ENCODE measurements at regions not wholly inside any gene's neighbourhood (a gene's known extent, or its start where the extent isn't known, plus 50 kb on each side); places are given as distances from the start of the nearest gene placed in this dataset.
A peak's percentile ranks its signal among the peaks of the same experiment; 100 is the strongest.

GRCh38 chr4:22245294-22245693 lies 270.6 kb downstream of the ADGRA3 start:
- DNase-seq: no peak
- TF ChIP-seq CTCF (IDR thresholded peaks at IDR 0.05; ENCODE audit: partially characterized antibody, unreplicated experiment): no peak
- H3K36me3 Mint-ChIP-seq (ENCODE audit: unreplicated experiment): peaks cover 10% of the 10 kb centered on the region
- peaks cover 6% of the 10 kb centered on the region for H3K4me1 Mint-ChIP-seq (ENCODE audit: low read depth, unreplicated experiment)
- no peak overlapping the region for H3K27ac Mint-ChIP-seq (ENCODE audit: unreplicated experiment)
- no peaks in the 10 kb centered on the region for H3K27me3 Mint-ChIP-seq (ENCODE audit: unreplicated experiment)
- no peaks in the 10 kb centered on the region for H3K9me3 Mint-ChIP-seq (ENCODE audit: unreplicated experiment)
- H3K4me3 Mint-ChIP-seq (ENCODE audit: unreplicated experiment): no peak overlapping the region

GRCh38 chr4:22241415-22241814 lies 274.5 kb downstream of the ADGRA3 start:
- H3K4me3 Mint-ChIP-seq (ENCODE audit: unreplicated experiment): no peak overlapping the region
- DNase-seq: no peak
- H3K27ac Mint-ChIP-seq (ENCODE audit: unreplicated experiment): no peak overlapping the region
- H3K27me3 Mint-ChIP-seq (ENCODE audit: unreplicated experiment): no peaks in the 10 kb centered on the region
- H3K9me3 Mint-ChIP-seq (ENCODE audit: unreplicated experiment): peaks cover 3% of the 10 kb centered on the region
- TF ChIP-seq CTCF (IDR thresholded peaks at IDR 0.05; ENCODE audit: partially characterized antibody, unreplicated experiment): no peak
- H3K36me3 Mint-ChIP-seq (ENCODE audit: unreplicated experiment): no peaks in the 10 kb centered on the region
- H3K4me1 Mint-ChIP-seq (ENCODE audit: low read depth, unreplicated experiment): peaks cover 31% of the 10 kb centered on the region

GRCh38 chr4:22240814-22241213 lies 275.1 kb downstream of the ADGRA3 start:
- TF ChIP-seq CTCF (IDR thresholded peaks at IDR 0.05; ENCODE audit: partially characterized antibody, unreplicated experiment): no peak
- Mint-ChIP-seq H3K9me3 (ENCODE audit: unreplicated experiment) (peaks cover 9% of the 10 kb centered on the region), H3K36me3 (ENCODE audit: unreplicated experiment) (no peaks in the 10 kb centered on the region), H3K4me1 (ENCODE audit: low read depth, unreplicated experiment) (peaks cover 37% of the 10 kb centered on the region), H3K27me3 (ENCODE audit: unreplicated experiment) (peaks cover 5% of the 10 kb centered on the region), H3K27ac (ENCODE audit: unreplicated experiment) (no peak overlapping the region), H3K4me3 (ENCODE audit: unreplicated experiment) (no peak overlapping the region)
- DNase-seq: no peak

- peaks cover 14% of the 10 kb centered on the region for H3K9me3 Mint-ChIP-seq (ENCODE audit: unreplicated experiment)
- TF ChIP-seq CTCF (IDR thresholded peaks at IDR 0.05; ENCODE audit: partially characterized antibody, unreplicated experiment): no peak
- peaks cover 49% of the 10 kb centered on the region for H3K4me1 Mint-ChIP-seq (ENCODE audit: low read depth, unreplicated experiment)
- H3K36me3 Mint-ChIP-seq (ENCODE audit: unreplicated experiment): no peaks in the 10 kb centered on the region
- H3K27me3 Mint-ChIP-seq (ENCODE audit: unreplicated experiment): peaks cover 7% of the 10 kb centered on the region
- H3K27ac Mint-ChIP-seq (ENCODE audit: unreplicated experiment): peak overlapping the region; percentile 92
- no peak for DNase-seq
- H3K4me3 Mint-ChIP-seq (ENCODE audit: unreplicated experiment): no peak overlapping the region
Measured at GRCh38 chr4:22238742-22239141, 277.1 kb downstream of the ADGRA3 start.

GRCh38 chr4:22237846-22238494 lies 277.9 kb downstream of the ADGRA3 start:
- no peak for DNase-seq
- peaks cover 57% of the 10 kb centered on the region for H3K4me1 Mint-ChIP-seq (ENCODE audit: low read depth, unreplicated experiment)

More at GRCh38 chr4:22237846-22238494, 277.9 kb downstream of the ADGRA3 start:
- H3K36me3 Mint-ChIP-seq (ENCODE audit: unreplicated experiment): no peaks in the 10 kb centered on the region
- peak overlapping the region; percentile 99 for H3K27ac Mint-ChIP-seq (ENCODE audit: unreplicated experiment)
- H3K27me3 Mint-ChIP-seq (ENCODE audit: unreplicated experiment): peaks cover 7% of the 10 kb centered on the region
- H3K4me3 Mint-ChIP-seq (ENCODE audit: unreplicated experiment): peak overlapping the region; percentile 17
- peaks cover 14% of the 10 kb centered on the region for H3K9me3 Mint-ChIP-seq (ENCODE audit: unreplicated experiment)
- TF ChIP-seq CTCF (IDR thresholded peaks at IDR 0.05; ENCODE audit: partially characterized antibody, unreplicated experiment): no peak

Measured in glutamatergic neuron (in vitro differentiated cells).